Activated CD8-positive, alpha-beta memory T cell treated with anti-CD3 and anti-CD28 coated beads, Interleukin-2, amount 50 U/mL, for 4 hours (primary cell): ENCODE measurements at regions not wholly inside any gene's neighbourhood (a gene's known extent, or its start where the extent isn't known, plus 50 kb on each side); places are given as distances from the start of the nearest gene placed in this dataset.
"Not testable (repeated sequence)": the region's sequence is repeated elsewhere in the genome, so short reads cannot be mapped to it uniquely, and the experiment has no call there.

Experiments
- DNase-seq: peaks from one replicate; pipeline ENCODE4 v3.0.0-alpha.2; 2020

- DNase-seq: no peak
Observed at GRCh38 chr10:9254353-9254752, 1199.9 kb downstream of the GATA3 start.

GRCh38 chr10:9260690-9261089 lies 1206.2 kb downstream of the GATA3 start:
- DNase-seq: no peak

GRCh38 chr10:9262770-9263169 lies 1208.3 kb downstream of the GATA3 start:
- DNase-seq: no peak

GRCh38 chr10:9268176-9268575 lies 1213.7 kb downstream of the GATA3 start:
- no peak for DNase-seq

- DNase-seq: not testable (repeated sequence)
Observed at GRCh38 chr10:9273126-9273833, 1218.8 kb downstream of the GATA3 start.

GRCh38 chr10:9274206-9274755 lies 1219.8 kb downstream of the GATA3 start:
- no peak for DNase-seq

- no peak for DNase-seq
Observed at GRCh38 chr10:9275861-9276260, 1221.4 kb downstream of the GATA3 start.

GRCh38 chr10:9285690-9286089 lies 1231.2 kb downstream of the GATA3 start:
- no peak for DNase-seq

- no peak for DNase-seq
Observed at GRCh38 chr10:9289811-9290210, 1235.3 kb downstream of the GATA3 start.

GRCh38 chr10:9291081-9291480 lies 1236.6 kb downstream of the GATA3 start:
- no peak for DNase-seq

GRCh38 chr10:9294132-9294663 lies 1239.7 kb downstream of the GATA3 start:
- no peak for DNase-seq

- no peak for DNase-seq
Observed at GRCh38 chr10:9294865-9295264, 1240.4 kb downstream of the GATA3 start.

- no peak for DNase-seq
Observed at GRCh38 chr10:9296190-9296589, 1241.7 kb downstream of the GATA3 start.

- DNase-seq: no peak
Observed at GRCh38 chr10:9297580-9297979, 1243.1 kb downstream of the GATA3 start.

- no peak for DNase-seq
Observed at GRCh38 chr10:9299966-9300365, 1245.5 kb downstream of the GATA3 start.

GRCh38 chr10:9301148-9301547 lies 1246.7 kb downstream of the GATA3 start:
- DNase-seq: no peak

GRCh38 chr10:9301554-9301953 lies 1247.1 kb downstream of the GATA3 start:
- no peak for DNase-seq

- no peak for DNase-seq
Observed at GRCh38 chr10:9302140-9302746, 1247.8 kb downstream of the GATA3 start.

- no peak for DNase-seq
Observed at GRCh38 chr10:9305018-9305655, 1250.6 kb downstream of the GATA3 start.

- no peak for DNase-seq
Observed at GRCh38 chr10:9311702-9312499, 1257.4 kb downstream of the GATA3 start.

GRCh38 chr10:9315292-9315691 lies 1260.8 kb downstream of the GATA3 start:
- no peak for DNase-seq

GRCh38 chr10:9331583-9332008 lies 1277.1 kb downstream of the GATA3 start:
- no peak for DNase-seq

GRCh38 chr10:9334270-9334669 lies 1279.8 kb downstream of the GATA3 start:
- no peak for DNase-seq
